ENCODE measurements at regions not wholly inside any gene's neighbourhood (a gene's known extent, or its start where the extent isn't known, plus 50 kb on each side); places are given as distances from the start of the nearest gene placed in this dataset.

GRCh38 chr2:186164325-186164724 lies 321.7 kb upstream of the ZC3H15 start:
- TF ChIP-seq CTCF (conservative IDR thresholded peaks at IDR 0.05; ENCODE audit: low read depth, low read length), result no peak
- TF ChIP-seq EZH2 (IDR thresholded peaks at IDR 0.05; ENCODE audit: low read length, unreplicated experiment), result no peak
- TF ChIP-seq EZH2phosphoT487 (IDR thresholded peaks at IDR 0.05; ENCODE audit: borderline replicate concordance, low read length), result no peak

Data from PC-3 (cell line).